MV-4-11 (cell line): ENCODE measurements at regions not wholly inside any gene's neighbourhood (a gene's known extent, or its start where the extent isn't known, plus 50 kb on each side); places are given as distances from the start of the nearest gene placed in this dataset.
"Not testable (repeated sequence)": the region's sequence is repeated elsewhere in the genome, so short reads cannot be mapped to it uniquely, and the experiment has no call there.

Source experiments
- DNase-seq: peaks from one replicate; lab custom pipeline; 2025; lab: John Stamatoyannopoulos, UW

- DNase-seq = not testable (repeated sequence)
These were observed 270.0 kb upstream of the FRG2C start for GRCh38 chr3:75394102-75394501.

- DNase-seq = not testable (repeated sequence)
These were observed 269.4 kb upstream of the FRG2C start for GRCh38 chr3:75394562-75395360.

- DNase-seq = no peak
These were observed 268.4 kb upstream of the FRG2C start for GRCh38 chr3:75395580-75396315.

- DNase-seq = no peak
These were observed 267.8 kb upstream of the FRG2C start for GRCh38 chr3:75396316-75396802.

- not testable (repeated sequence) for DNase-seq
These were observed 266.6 kb upstream of the FRG2C start for GRCh38 chr3:75397486-75397885.

- DNase-seq = peak; percentile 53
These were observed 241.8 kb upstream of the FRG2C start for GRCh38 chr3:75422101-75422945.

GRCh38 chr3:75425379-75425778 is 238.7 kb upstream of the FRG2C start:
- not testable (repeated sequence) for DNase-seq

- DNase-seq = not testable (repeated sequence)
These were observed 236.6 kb upstream of the FRG2C start for GRCh38 chr3:75427486-75427885.

GRCh38 chr3:75427906-75428305 is 236.2 kb upstream of the FRG2C start:
- not testable (repeated sequence) for DNase-seq

- DNase-seq = peak; percentile 66
These were observed 234.4 kb upstream of the FRG2C start for GRCh38 chr3:75429561-75430220.

- DNase-seq = not testable (repeated sequence)
These were observed 233.7 kb upstream of the FRG2C start for GRCh38 chr3:75430406-75430805.

GRCh38 chr3:75431120-75431519 is 233.0 kb upstream of the FRG2C start:
- not testable (repeated sequence) for DNase-seq

GRCh38 chr3:75432466-75432865 is 231.7 kb upstream of the FRG2C start:
- DNase-seq = not testable (repeated sequence)

- peak; percentile 85 for DNase-seq
These were observed 231.2 kb upstream of the FRG2C start for GRCh38 chr3:75432885-75433284.

GRCh38 chr3:75433295-75433694 is 230.8 kb upstream of the FRG2C start:
- DNase-seq = not testable (repeated sequence)

- DNase-seq = not testable (repeated sequence)
These were observed 229.7 kb upstream of the FRG2C start for GRCh38 chr3:75434276-75434912.

GRCh38 chr3:75434913-75435793 is 229.0 kb upstream of the FRG2C start:
- peak; percentile 96 for DNase-seq

GRCh38 chr3:75435794-75436400 is 228.2 kb upstream of the FRG2C start:
- not testable (repeated sequence) for DNase-seq

GRCh38 chr3:75440986-75441385 is 223.1 kb upstream of the FRG2C start:
- not testable (repeated sequence) for DNase-seq
